Lung (tissue), 11 donors: ENCODE measurements at regions not wholly inside any gene's neighbourhood (a gene's known extent, or its start where the extent isn't known, plus 50 kb on each side); places are given as distances from the start of the nearest gene placed in this dataset.

Experiments
- ATAC-seq: fragments of 200-7000 bp; cut with Tn5 transposase; one replicate; pipeline ENCODE4 v1.9.1; 2020; ENCODE audit warnings: moderate number of reproducible peaks; ENCODE audit not compliant: insufficient read depth, low FRiP score
- DNase-seq, 3 donors: peaks; one replicate each; pipeline ENCODE4 v3.0.0-alpha.2; 2013 to 2017
- H3K27ac ChIP-seq, 2 donors: one replicate each; pipeline ENCODE4 v1.5.1; 2013; ENCODE audit warnings: mild to moderate bottlenecking in 2 of 2, moderate library complexity in 2 of 2, control low read depth in 1 of 2, inconsistent platforms in 1 of 2, low read depth in 1 of 2, low read length in 1 of 2
- H3K27me3 ChIP-seq, 3 donors: one replicate each; pipeline ENCODE4 v1.5.1; 2013; ENCODE audit warnings: low read length in 2 of 3; ENCODE audit not compliant: control insufficient read depth in 3 of 3, insufficient read depth in 3 of 3
- H3K36me3 ChIP-seq, 4 donors: one replicate each; pipeline ENCODE4 v1.5.1; 2013; ENCODE audit warnings: low read length in 4 of 4, mild to moderate bottlenecking in 1 of 4, moderate library complexity in 1 of 4; ENCODE audit not compliant: control insufficient read depth in 4 of 4, insufficient read depth in 4 of 4
- H3K4me1 ChIP-seq, 5 donors: one replicate each; pipeline ENCODE4 v1.5.1; 2013; ENCODE audit warnings: low read length in 5 of 5, mild to moderate bottlenecking in 2 of 5, moderate library complexity in 1 of 5; ENCODE audit not compliant: control insufficient read depth in 5 of 5, insufficient read depth in 5 of 5
- H3K4me3 ChIP-seq: one replicate; pipeline ENCODE4 v1.5.1; 2013; ENCODE audit warnings: mild to moderate bottlenecking, control low read depth, moderate library complexity
- H3K9ac ChIP-seq, 2 donors: one replicate each; pipeline ENCODE4 v1.5.1; 2013; ENCODE audit warnings: low read length in 2 of 2, control low read depth in 1 of 2; ENCODE audit not compliant: insufficient read depth in 1 of 2
- H3K9me3 ChIP-seq, 4 donors: one replicate each; pipeline ENCODE4 v1.5.1; 2013; ENCODE audit warnings: low read length in 3 of 4, mild to moderate bottlenecking in 1 of 4, moderate library complexity in 1 of 4; ENCODE audit not compliant: control insufficient read depth in 4 of 4, insufficient read depth in 3 of 4
- CTCF ChIP-seq: IDR thresholded peaks from 2 replicates; pipeline ENCODE4 v1.5.1; 2012; ENCODE audit warnings: mild to moderate bottlenecking; ENCODE audit errors: control extremely low read depth, extremely low read depth
- WGBS, 2 donors: extraction: QIAGEN DNeasy Blood & Tissue Kit; methylation state at CpG; one replicate each; pipeline ENCODE4 v1.1.7; 2013; 5-methylcytosine and 5-hydroxymethylcytosine counted together
- donor health status: control.
- donor health status: control.
- donor health status: Bipolar disorder and iron deficiency.
- donor health status: healthy.
- donor health status: DM: yes; HTN: yes; CAD: no.

DNA sequence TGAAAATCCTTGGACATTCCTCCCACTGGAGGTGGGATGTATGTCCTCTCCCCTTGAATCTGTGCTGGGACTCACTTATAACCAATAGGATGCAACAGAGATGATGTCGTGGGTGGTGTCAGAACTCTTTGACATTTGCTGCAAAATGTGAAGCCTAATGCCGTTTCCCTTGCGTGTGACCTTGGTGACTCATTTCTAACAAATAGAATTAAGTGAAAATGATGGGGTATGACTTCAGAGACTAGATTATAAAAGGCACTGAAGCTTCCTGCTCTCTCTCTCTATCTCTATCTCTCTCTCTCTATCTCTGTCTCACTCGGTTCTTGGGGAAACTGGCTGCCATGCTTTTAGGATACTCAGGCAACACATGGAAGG is 126.1 kb upstream of the STC2 start:
- peak overlapping the region; percentile 13 to 90 for H3K27ac ChIP-seq
- no peaks in the 10 kb centered on the region for H3K36me3 ChIP-seq
- H3K4me3 ChIP-seq = no peak overlapping the region
- no peaks in the 10 kb centered on the region for H3K27me3 ChIP-seq
- peaks cover 0 to 13% (median 1%) of the 10 kb centered on the region in 5 donors for H3K4me1 ChIP-seq
- no peak for ATAC-seq
- 73 to 82% methylated on average over 4 of the region's 4 CpGs for WGBS, 2 donors
- no peak overlapping the region for H3K9ac ChIP-seq
- DNase-seq = no peak
- TF ChIP-seq CTCF = no peak
- peaks cover 0 to 2% (median 0%) of the 10 kb centered on the region in 4 donors for H3K9me3 ChIP-seq

DNA sequence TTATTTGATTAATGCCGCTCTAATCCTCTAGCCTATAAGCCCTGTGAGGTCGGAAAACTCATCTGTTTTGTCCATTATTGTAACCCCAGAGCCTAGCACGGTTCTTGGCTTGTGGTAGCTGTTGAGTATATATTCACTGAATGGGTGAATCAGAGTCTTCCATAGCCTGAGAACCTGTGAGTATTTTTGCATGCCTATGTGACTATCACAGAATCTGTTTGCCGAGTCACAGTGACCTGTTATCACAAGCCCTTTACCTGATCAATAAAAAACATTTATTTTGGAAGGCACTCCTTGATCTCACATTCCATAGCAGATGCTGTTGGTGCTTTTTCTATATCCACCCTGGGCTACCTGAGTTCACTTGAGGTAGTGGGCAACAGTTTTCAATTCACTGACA is 125.0 kb upstream of the STC2 start:
- Histone ChIP-seq H3K4me1 (peaks cover 0 to 13% (median 1%) of the 10 kb centered on the region in 5 donors), H3K36me3 (no peaks in the 10 kb centered on the region), H3K4me3 (no peak overlapping the region), H3K27me3 (no peaks in the 10 kb centered on the region), H3K9ac (no peak overlapping the region), H3K27ac (peak overlapping the region in 1 of 2 donors; percentile 90), H3K9me3 (peaks cover 0 to 3% (median 1%) of the 10 kb centered on the region in 4 donors)
- DNase-seq (no peak), ATAC-seq (no peak)
- no peak for TF ChIP-seq CTCF
- WGBS, 2 donors = 86 to 89% methylated on average over 4 of the region's 4 CpGs

GRCh38 chr5:173452119-173452905 is 124.1 kb upstream of the STC2 start:
- DNase-seq = peak; percentile 45 to 65 (median 54)
- Histone ChIP-seq H3K4me1 (peaks cover 0 to 13% (median 0%) of the 10 kb centered on the region in 5 donors), H3K4me3 (no peak overlapping the region), H3K9ac (no peak overlapping the region), H3K27ac (peak overlapping the region in 1 of 2 donors; percentile 90), H3K9me3 (peaks cover 0 to 3% (median 1%) of the 10 kb centered on the region in 4 donors), H3K27me3 (no peaks in the 10 kb centered on the region), H3K36me3 (no peaks in the 10 kb centered on the region)
- no peak for ATAC-seq
- TF ChIP-seq CTCF = no peak
- 47 to 56% methylated on average over 9 of the region's 9 CpGs for WGBS, 2 donors

- no peak for DNase-seq
- peak overlapping the region in 1 of 2 donors; percentile 65 for H3K27ac ChIP-seq
- TF ChIP-seq CTCF = no peak
- no peak for ATAC-seq
- H3K9ac ChIP-seq = no peak overlapping the region
- H3K9me3 ChIP-seq = peaks cover 0 to 5% (median 1%) of the 10 kb centered on the region in 4 donors
- no peaks in the 10 kb centered on the region for H3K27me3 ChIP-seq
- H3K4me1 ChIP-seq = peaks cover 0 to 9% (median 0%) of the 10 kb centered on the region in 5 donors
- WGBS, 2 donors = 71 to 79% methylated on average over 2 of the region's 2 CpGs
- no peak overlapping the region for H3K4me3 ChIP-seq
- H3K36me3 ChIP-seq = no peaks in the 10 kb centered on the region
These were observed 123.4 kb upstream of the STC2 start for GRCh38 chr5:173451651-173452050.
